ENCODE measurements at regions not wholly inside any gene's neighbourhood (a gene's known extent, or its start where the extent isn't known, plus 50 kb on each side); places are given as distances from the start of the nearest gene placed in this dataset.

GRCh38 chr20:48469026-48469425 lies 358.8 kb downstream of the PREX1 start:
- TF ChIP-seq PAX5 (IDR thresholded peaks at IDR 0.05; ENCODE audit: insufficient read depth, low read length, severe bottlenecking) (no peak), POU2F2 (IDR thresholded peaks at IDR 0.05; ENCODE audit: low read depth, low read length) (no peak), TAF1 (IDR thresholded peaks at IDR 0.05; ENCODE audit: low read depth, low read length) (no peak), SPI1 (IDR thresholded peaks at IDR 0.05; ENCODE audit: low read depth, low read length) (no peak), POLR2AphosphoS5 (IDR thresholded peaks at IDR 0.05; ENCODE audit: low read depth, low read length) (no peak), POLR2A (IDR thresholded peaks at IDR 0.05; ENCODE audit: low read depth, low read length) (no peak)
- FAIRE-seq (no peak), DNase-seq (ENCODE audit: insufficient read length, low spot score) (no peak)

DNA sequence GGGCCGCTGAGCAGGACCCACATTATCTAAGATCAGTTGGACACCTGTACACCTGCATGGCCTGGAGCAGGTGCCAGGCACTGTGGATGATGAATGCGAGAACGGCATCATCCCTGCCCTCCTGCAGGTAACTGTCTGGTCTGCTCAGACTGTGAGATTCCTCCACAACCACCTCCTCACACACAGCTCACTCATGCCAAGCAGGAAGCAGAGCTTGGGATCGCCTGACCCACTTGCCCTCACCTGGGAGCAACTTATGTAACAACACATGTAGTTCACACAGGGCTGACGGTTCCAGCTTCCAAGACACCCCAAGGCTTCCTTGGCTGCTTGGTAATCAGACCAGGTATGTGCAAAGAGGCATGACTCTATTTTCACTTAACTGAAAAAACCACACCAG lies 359.2 kb downstream of the PREX1 start:
- no peak for FAIRE-seq
- DNase-seq (ENCODE audit: insufficient read length, low spot score): no peak
- no peak for TF ChIP-seq TAF1 (IDR thresholded peaks at IDR 0.05; ENCODE audit: low read depth, low read length)
- TF ChIP-seq PAX5 (IDR thresholded peaks at IDR 0.05; ENCODE audit: insufficient read depth, low read length, severe bottlenecking): no peak
- TF ChIP-seq POLR2A (IDR thresholded peaks at IDR 0.05; ENCODE audit: low read depth, low read length): no peak
- no peak for TF ChIP-seq POLR2AphosphoS5 (IDR thresholded peaks at IDR 0.05; ENCODE audit: low read depth, low read length)
- no peak for TF ChIP-seq POU2F2 (IDR thresholded peaks at IDR 0.05; ENCODE audit: low read depth, low read length)
- no peak for TF ChIP-seq SPI1 (IDR thresholded peaks at IDR 0.05; ENCODE audit: low read depth, low read length)

GRCh38 chr20:48467622-48468021 lies 360.2 kb downstream of the PREX1 start:
- no peak for TF ChIP-seq POU2F2 (IDR thresholded peaks at IDR 0.05; ENCODE audit: low read depth, low read length)
- TF ChIP-seq TAF1 (IDR thresholded peaks at IDR 0.05; ENCODE audit: low read depth, low read length): no peak
- TF ChIP-seq POLR2AphosphoS5 (IDR thresholded peaks at IDR 0.05; ENCODE audit: low read depth, low read length): no peak
- no peak for TF ChIP-seq PAX5 (IDR thresholded peaks at IDR 0.05; ENCODE audit: insufficient read depth, low read length, severe bottlenecking)
- TF ChIP-seq POLR2A (IDR thresholded peaks at IDR 0.05; ENCODE audit: low read depth, low read length): no peak
- TF ChIP-seq SPI1 (IDR thresholded peaks at IDR 0.05; ENCODE audit: low read depth, low read length): no peak
- DNase-seq (ENCODE audit: insufficient read length, low spot score) (no peak), FAIRE-seq (peak; percentile 86)

DNA sequence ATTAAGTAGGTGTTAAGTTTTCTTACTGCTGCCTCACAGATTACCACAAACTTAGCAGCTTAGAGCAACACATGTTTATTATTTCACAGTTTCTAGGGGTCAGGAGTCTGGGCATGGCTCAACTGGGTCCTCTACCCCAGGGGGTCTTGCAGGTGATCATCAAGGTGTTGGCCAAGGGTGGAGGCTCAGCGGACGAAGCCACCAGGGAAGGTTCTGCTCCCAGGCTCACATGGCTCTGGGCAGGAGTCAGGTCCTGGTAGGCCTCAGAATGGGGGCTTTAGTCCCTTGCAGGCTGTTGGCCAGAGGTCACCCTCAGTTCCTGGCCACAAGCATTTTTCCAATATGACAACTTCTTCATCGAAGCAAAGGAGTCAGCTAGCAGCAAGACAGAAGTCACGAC lies 362.5 kb downstream of the PREX1 start:
- FAIRE-seq (no peak), DNase-seq (ENCODE audit: insufficient read length, low spot score) (no peak)
- TF ChIP-seq PAX5 (IDR thresholded peaks at IDR 0.05; ENCODE audit: insufficient read depth, low read length, severe bottlenecking): no peak
- TF ChIP-seq POLR2AphosphoS5 (IDR thresholded peaks at IDR 0.05; ENCODE audit: low read depth, low read length): no peak
- TF ChIP-seq TAF1 (IDR thresholded peaks at IDR 0.05; ENCODE audit: low read depth, low read length): no peak

DNA sequence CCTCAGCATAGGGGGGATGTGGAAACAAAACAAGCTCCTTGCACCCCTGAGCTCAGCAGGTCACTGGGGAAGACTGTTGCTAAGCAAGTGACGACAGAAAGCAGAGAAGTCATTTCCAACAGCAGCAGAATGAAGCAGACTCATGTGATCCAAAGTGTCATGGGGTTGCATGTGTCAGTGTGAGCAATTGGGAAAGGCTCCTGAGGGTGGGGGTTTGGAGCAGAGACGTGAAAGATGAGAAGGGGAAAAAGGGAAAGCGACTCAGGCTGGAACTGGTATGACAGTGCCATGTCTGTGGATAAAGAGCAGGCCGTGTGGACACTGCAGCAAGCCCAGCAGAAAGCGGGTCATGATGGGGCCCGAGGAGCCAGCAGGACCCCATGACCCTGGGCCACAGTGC lies 363.9 kb downstream of the PREX1 start:
- no peak for FAIRE-seq

DNA sequence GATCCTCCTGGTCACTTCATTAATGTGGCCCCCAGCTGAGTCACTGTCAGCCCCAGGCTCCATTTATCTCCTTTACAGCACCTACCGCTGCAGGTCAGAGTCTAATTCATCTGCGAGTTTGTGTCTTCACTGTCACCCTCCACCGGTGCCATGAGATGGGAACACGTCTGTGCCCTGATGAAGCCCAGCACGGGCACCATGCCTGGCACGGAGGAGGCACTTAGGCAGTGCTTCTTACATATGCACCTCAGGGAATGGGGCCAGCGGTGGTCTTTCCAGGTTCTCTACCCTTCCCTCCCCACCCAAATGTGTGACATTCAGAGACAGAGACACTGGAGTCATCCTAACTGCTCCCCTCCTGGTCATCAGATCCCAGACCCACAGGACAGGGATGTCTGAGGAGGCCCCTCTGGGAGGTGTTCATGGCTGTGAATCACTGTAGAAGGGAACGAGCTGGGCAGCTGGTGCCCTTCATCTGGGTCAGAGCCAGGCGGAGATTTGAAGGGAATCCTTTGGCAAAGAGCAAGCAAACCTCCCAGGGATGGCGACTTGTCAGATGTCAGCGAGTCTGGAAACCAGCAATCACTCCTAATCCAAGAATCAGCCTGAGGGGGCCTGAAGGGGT lies 364.6 kb downstream of the PREX1 start:
- no peak for DNase-seq (ENCODE audit: insufficient read length, low spot score)
- TF ChIP-seq TAF1 (IDR thresholded peaks at IDR 0.05; ENCODE audit: low read depth, low read length) (no peak), POLR2A (IDR thresholded peaks at IDR 0.05; ENCODE audit: low read depth, low read length) (no peak), SPI1 (IDR thresholded peaks at IDR 0.05; ENCODE audit: low read depth, low read length) (no peak), POLR2AphosphoS5 (IDR thresholded peaks at IDR 0.05; ENCODE audit: low read depth, low read length) (no peak), POU2F2 (IDR thresholded peaks at IDR 0.05; ENCODE audit: low read depth, low read length) (no peak), PAX5 (IDR thresholded peaks at IDR 0.05; ENCODE audit: insufficient read depth, low read length, severe bottlenecking) (no peak)
- no peak for FAIRE-seq

More for the DNA sequence above, 363.9 kb downstream of the PREX1 start:
- TF ChIP-seq PAX5 (IDR thresholded peaks at IDR 0.05; ENCODE audit: insufficient read depth, low read length, severe bottlenecking): no peak
- no peak for TF ChIP-seq POLR2A (IDR thresholded peaks at IDR 0.05; ENCODE audit: low read depth, low read length)
- no peak for TF ChIP-seq SPI1 (IDR thresholded peaks at IDR 0.05; ENCODE audit: low read depth, low read length)
- no peak for TF ChIP-seq POLR2AphosphoS5 (IDR thresholded peaks at IDR 0.05; ENCODE audit: low read depth, low read length)
- no peak for TF ChIP-seq POU2F2 (IDR thresholded peaks at IDR 0.05; ENCODE audit: low read depth, low read length)
- TF ChIP-seq TAF1 (IDR thresholded peaks at IDR 0.05; ENCODE audit: low read depth, low read length): no peak
- no peak for DNase-seq (ENCODE audit: insufficient read length, low spot score)

- no peak for FAIRE-seq
- TF ChIP-seq POU2F2 (IDR thresholded peaks at IDR 0.05; ENCODE audit: low read depth, low read length) (no peak), POLR2AphosphoS5 (IDR thresholded peaks at IDR 0.05; ENCODE audit: low read depth, low read length) (no peak), TAF1 (IDR thresholded peaks at IDR 0.05; ENCODE audit: low read depth, low read length) (no peak), POLR2A (IDR thresholded peaks at IDR 0.05; ENCODE audit: low read depth, low read length) (no peak), SPI1 (IDR thresholded peaks at IDR 0.05; ENCODE audit: low read depth, low read length) (no peak), PAX5 (IDR thresholded peaks at IDR 0.05; ENCODE audit: insufficient read depth, low read length, severe bottlenecking) (no peak)
- DNase-seq (ENCODE audit: insufficient read length, low spot score): no peak
Measured at GRCh38 chr20:48461735-48462119, 366.1 kb downstream of the PREX1 start.

- FAIRE-seq (no peak), DNase-seq (ENCODE audit: insufficient read length, low spot score) (no peak)
- no peak for TF ChIP-seq TAF1 (IDR thresholded peaks at IDR 0.05; ENCODE audit: low read depth, low read length)
Measured at GRCh38 chr20:48461091-48461734, 366.6 kb downstream of the PREX1 start.

DNA sequence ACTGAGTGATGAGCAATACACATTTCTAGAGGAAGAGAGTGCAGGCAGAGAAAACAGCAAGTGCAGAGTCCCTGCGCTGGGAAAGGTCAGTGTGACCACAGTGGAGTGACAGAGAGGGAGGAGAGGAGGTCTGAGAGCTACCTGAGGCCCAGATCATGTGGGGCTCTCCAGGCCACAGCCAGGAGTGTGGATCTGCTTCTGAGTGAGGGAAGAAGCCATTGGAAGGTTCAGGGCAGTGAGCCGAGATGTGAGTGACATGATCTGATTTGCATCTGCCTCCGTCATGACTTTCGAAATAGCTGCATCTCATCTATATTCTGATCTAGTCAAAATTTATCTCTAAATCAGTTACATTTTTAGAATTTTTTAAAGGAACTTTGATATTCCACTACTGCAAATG lies 367.1 kb downstream of the PREX1 start:
- no peak for TF ChIP-seq POLR2A (IDR thresholded peaks at IDR 0.05; ENCODE audit: low read depth, low read length)
- TF ChIP-seq POU2F2 (IDR thresholded peaks at IDR 0.05; ENCODE audit: low read depth, low read length): peak; percentile 87
- FAIRE-seq (peak; percentile 38), DNase-seq (ENCODE audit: insufficient read length, low spot score) (no peak)

DNA sequence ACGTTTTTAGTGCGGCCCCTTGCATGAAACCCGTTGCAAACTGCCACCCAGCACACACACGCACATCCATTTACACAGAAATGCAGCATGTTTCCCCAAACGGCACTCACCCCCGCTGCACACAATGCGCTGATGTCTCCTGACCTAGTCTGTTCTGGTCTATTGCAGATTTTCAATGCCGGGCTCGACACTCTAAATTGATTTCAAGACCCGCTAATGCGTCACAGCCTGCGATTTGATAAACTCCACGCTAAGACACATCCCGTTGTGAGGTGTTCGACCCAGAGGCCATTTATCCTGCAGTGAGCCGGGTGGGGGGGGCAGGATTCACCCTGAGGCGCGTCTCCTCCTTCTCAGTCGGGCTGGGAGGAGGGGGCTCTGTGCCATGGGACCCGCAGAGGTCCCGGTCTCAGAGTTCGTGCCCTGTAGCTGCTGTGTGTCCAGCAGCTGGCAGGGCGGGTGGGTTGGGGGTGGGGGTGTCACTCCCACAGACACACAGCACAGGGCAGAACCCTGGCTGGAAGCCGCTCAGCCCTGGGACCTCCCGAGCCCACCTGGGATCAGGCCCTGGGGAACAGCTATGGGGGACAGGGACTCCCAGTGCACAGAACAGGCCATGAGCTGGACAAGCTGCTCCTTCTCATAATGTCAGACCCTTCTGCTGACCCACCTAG lies 367.9 kb downstream of the PREX1 start:
- DNase-seq (ENCODE audit: insufficient read length, low spot score) (no peak), FAIRE-seq (no peak)
- TF ChIP-seq POU2F2 (IDR thresholded peaks at IDR 0.05; ENCODE audit: low read depth, low read length) (no peak), SPI1 (IDR thresholded peaks at IDR 0.05; ENCODE audit: low read depth, low read length) (no peak), POLR2AphosphoS5 (IDR thresholded peaks at IDR 0.05; ENCODE audit: low read depth, low read length) (no peak), POLR2A (IDR thresholded peaks at IDR 0.05; ENCODE audit: low read depth, low read length) (no peak), PAX5 (IDR thresholded peaks at IDR 0.05; ENCODE audit: insufficient read depth, low read length, severe bottlenecking) (no peak), TAF1 (IDR thresholded peaks at IDR 0.05; ENCODE audit: low read depth, low read length) (no peak)
